HepG2 (cell line): ENCODE measurements at regions not wholly inside any gene's neighbourhood (a gene's known extent, or its start where the extent isn't known, plus 50 kb on each side); places are given as distances from the start of the nearest gene placed in this dataset.

Experiments used
- ARNT ChIP-seq: fragments of 450-650 bp; IDR thresholded peaks from 2 replicates; pipeline ENCODE4 v1.6.1; 2017
- EP300 ChIP-seq, 3 experiments: sonication (generic) in 1 of 3; formaldehyde crosslinking in 1 of 3; IDR thresholded peaks; 2 replicates each; pipeline versions ENCODE4 v1.5.1 to v1.6.1; 2011 to 2020; ENCODE audit warnings: low read depth in 2 of 3, low read length in 2 of 3, borderline replicate concordance in 1 of 3, improper control_type of control experiment in 1 of 3, mild to moderate bottlenecking in 1 of 3, missing genetic modification reagents in 1 of 3, moderate library complexity in 1 of 3
- HINFP ChIP-seq: sonication (generic); formaldehyde crosslinking; IDR thresholded peaks from 2 replicates; pipeline ENCODE4 v1.4.0; 2020; ENCODE audit warnings: low read depth, mild to moderate bottlenecking, missing genetic modification reagents
- KDM4B ChIP-seq: sonication (generic); formaldehyde crosslinking; IDR thresholded peaks from 2 replicates; pipeline ENCODE4 v1.4.0; 2020; ENCODE audit warnings: missing genetic modification reagents
- ZBED4 ChIP-seq: sonication (generic); formaldehyde crosslinking; IDR thresholded peaks from 2 replicates; pipeline ENCODE4 v1.4.0; 2020; ENCODE audit warnings: missing genetic modification reagents, borderline replicate concordance
- ZKSCAN8 ChIP-seq: IDR thresholded peaks from 2 replicates; pipeline ENCODE4 v1.6.1; 2016; ENCODE audit warnings: borderline replicate concordance, missing genetic modification reagents, missing compliant biosample characterization
- ZNF101 ChIP-seq: sonication (generic); formaldehyde crosslinking; IDR thresholded peaks from 2 replicates; pipeline ENCODE4 v1.4.0; 2020; ENCODE audit warnings: mild to moderate bottlenecking, low read depth, missing genetic modification reagents, borderline replicate concordance
- TF ChIP-seq, protein P1 (sequence below): sonication (generic); formaldehyde crosslinking; IDR thresholded peaks from 2 replicates; pipeline ENCODE4 v1.5.1; 2020; ENCODE audit warnings: missing genetic modification reagents, mild to moderate bottlenecking, borderline replicate concordance

DNA sequence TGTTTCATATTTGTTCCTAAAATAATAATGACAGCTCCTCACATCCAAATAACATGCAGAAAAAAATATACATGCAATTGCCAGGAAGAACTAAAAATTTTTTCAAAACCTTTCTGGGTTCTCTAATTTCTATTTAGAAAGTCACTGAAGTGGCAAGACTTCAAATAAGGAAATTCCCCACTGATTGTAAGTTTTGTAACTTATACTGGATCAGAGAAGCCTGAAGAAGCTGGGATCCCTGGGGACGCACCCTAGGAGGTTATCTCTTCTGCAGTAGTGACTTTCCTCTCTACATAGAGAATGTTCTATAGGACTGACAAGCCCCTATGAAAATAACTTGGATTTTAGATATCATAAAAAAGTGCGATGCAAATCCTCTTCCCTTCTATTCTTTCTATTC, 182.6 kb downstream of the MRPL39 start (continued):
- no peak for TF ChIP-seq ZBED4 (CRISPR knock-in tag)
- no peak for TF ChIP-seq ZNF101 (CRISPR knock-in tag)
- no peak for TF ChIP-seq KDM4B (CRISPR knock-in tag)
- TF ChIP-seq EP300 (IDR thresholded peaks at IDR 0.05; ENCODE audit: low read depth in 2 of 2, low read length in 2 of 2): no peak
- TF ChIP-seq EP300 (CRISPR knock-in tag; IDR thresholded peaks at IDR 0.05; ENCODE audit: borderline replicate concordance): no peak
- TF ChIP-seq ZKSCAN8 (CRISPR knock-in tag): no peak
- no peak for TF ChIP-seq ARNT
- TF ChIP-seq HINFP (CRISPR knock-in tag): no peak
- TF ChIP-seq, protein P1, sequence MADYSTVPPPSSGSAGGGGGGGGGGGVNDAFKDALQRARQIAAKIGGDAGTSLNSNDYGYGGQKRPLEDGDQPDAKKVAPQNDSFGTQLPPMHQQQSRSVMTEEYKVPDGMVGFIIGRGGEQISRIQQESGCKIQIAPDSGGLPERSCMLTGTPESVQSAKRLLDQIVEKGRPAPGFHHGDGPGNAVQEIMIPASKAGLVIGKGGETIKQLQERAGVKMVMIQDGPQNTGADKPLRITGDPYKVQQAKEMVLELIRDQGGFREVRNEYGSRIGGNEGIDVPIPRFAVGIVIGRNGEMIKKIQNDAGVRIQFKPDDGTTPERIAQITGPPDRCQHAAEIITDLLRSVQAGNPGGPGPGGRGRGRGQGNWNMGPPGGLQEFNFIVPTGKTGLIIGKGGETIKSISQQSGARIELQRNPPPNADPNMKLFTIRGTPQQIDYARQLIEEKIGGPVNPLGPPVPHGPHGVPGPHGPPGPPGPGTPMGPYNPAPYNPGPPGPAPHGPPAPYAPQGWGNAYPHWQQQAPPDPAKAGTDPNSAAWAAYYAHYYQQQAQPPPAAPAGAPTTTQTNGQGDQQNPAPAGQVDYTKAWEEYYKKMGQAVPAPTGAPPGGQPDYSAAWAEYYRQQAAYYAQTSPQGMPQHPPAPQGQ (CRISPR knock-in tag): no peak
